Lower leg skin (tissue), 3 donors: ENCODE measurements at regions not wholly inside any gene's neighbourhood (a gene's known extent, or its start where the extent isn't known, plus 50 kb on each side); places are given as distances from the start of the nearest gene placed in this dataset.

ENCODE experiments used
- CTCF ChIP-seq, 3 donors: fragments of 450-650 bp; IDR thresholded peaks; one replicate each; pipeline ENCODE4 v1.5.1; 2016; ENCODE audit warnings: antibody characterized with exemption in 3 of 3, mild to moderate bottlenecking in 3 of 3, moderate library complexity in 2 of 3
- POLR2A ChIP-seq, 2 donors: fragments of 450-650 bp; IDR thresholded peaks; one replicate each; pipeline ENCODE4 v1.6.1; 2016 to 2017; ENCODE audit warnings: antibody characterized with exemption in 2 of 2, mild to moderate bottlenecking in 1 of 2, moderate library complexity in 1 of 2

GRCh38 chrX:97806238-97806637, 922.5 kb downstream of the RPA4 start:
- no peak for TF ChIP-seq POLR2A (IDR thresholded peaks at IDR 0.05)
- no peak for TF ChIP-seq CTCF (IDR thresholded peaks at IDR 0.05)
